GM23248 (cell line): ENCODE measurements at regions not wholly inside any gene's neighbourhood (a gene's known extent, or its start where the extent isn't known, plus 50 kb on each side); places are given as distances from the start of the nearest gene placed in this dataset.
"Not testable (repeated sequence)": the region's sequence is repeated elsewhere in the genome, so short reads cannot be mapped to it uniquely, and the experiment has no call there.

ENCODE experiments used
- DNase-seq: peaks from one replicate; pipeline ENCODE4 v3.0.0-alpha.2; 2015
- H2AFZ ChIP-seq: fragments of 200-600 bp; sonication (generic); 2 replicates; pipeline ENCODE4 v1.6.1; 2016; ENCODE audit warnings: antibody characterized with exemption
- H3F3A ChIP-seq: fragments of 200-600 bp; sonication (generic); 2 replicates; pipeline ENCODE4 v1.6.1; 2016; ENCODE audit warnings: mild to moderate bottlenecking, antibody characterized with exemption, mixed run types; ENCODE audit not compliant: insufficient read depth
- H3K27ac ChIP-seq: fragments of 200-600 bp; sonication (generic); 2 replicates; pipeline ENCODE4 v1.5.1; 2016; ENCODE audit warnings: mild to moderate bottlenecking
- H3K27me3 ChIP-seq: fragments of 200-600 bp; sonication (generic); replicated peaks from 2 replicates; pipeline ENCODE4 v1.6.1; 2016; ENCODE audit warnings: mild to moderate bottlenecking; ENCODE audit not compliant: insufficient read depth
- H3K36me3 ChIP-seq: fragments of 200-600 bp; sonication (generic); 2 replicates; pipeline ENCODE4 v1.6.1; 2016; ENCODE audit warnings: low read depth, mild to moderate bottlenecking
- H3K4me1 ChIP-seq: fragments of 200-600 bp; sonication (generic); 2 replicates; pipeline ENCODE4 v1.6.1; 2016; ENCODE audit warnings: mild to moderate bottlenecking; ENCODE audit not compliant: insufficient read depth
- H3K4me2 ChIP-seq: fragments of 200-600 bp; sonication (generic); one replicate; pipeline ENCODE4 v1.6.1; 2016; ENCODE audit warnings: mild to moderate bottlenecking; ENCODE audit not compliant: unreplicated experiment
- H3K4me3 ChIP-seq: fragments of 200-600 bp; sonication (generic); 2 replicates; pipeline ENCODE4 v1.5.1; 2016; ENCODE audit warnings: mild to moderate bottlenecking
- H3K79me2 ChIP-seq: fragments of 200-600 bp; sonication (generic); 2 replicates; pipeline ENCODE4 v1.6.1; 2016; ENCODE audit warnings: mild to moderate bottlenecking; ENCODE audit not compliant: insufficient read depth
- H3K9ac ChIP-seq: fragments of 200-600 bp; sonication (generic); 2 replicates; pipeline ENCODE4 v1.6.1; 2016; ENCODE audit warnings: mild to moderate bottlenecking
- H3K9me2 ChIP-seq: fragments of 200-600 bp; sonication (generic); 2 replicates; pipeline ENCODE4 v1.6.1; 2016; ENCODE audit warnings: mixed run types, mild to moderate bottlenecking, moderate library complexity; ENCODE audit not compliant: insufficient read depth
- H3K9me3 ChIP-seq: fragments of 200-600 bp; sonication (generic); one replicate; pipeline ENCODE4 v1.6.1; 2017; ENCODE audit warnings: low read depth
- H4K20me1 ChIP-seq: fragments of 200-600 bp; sonication (generic); 2 replicates; pipeline ENCODE4 v1.6.0; 2016; ENCODE audit not compliant: insufficient read depth
- EZH2 ChIP-seq: fragments of 200-600 bp; sonication (generic); IDR thresholded peaks from 2 replicates; pipeline ENCODE4 v1.6.1; 2018; ENCODE audit warnings: antibody characterized with exemption, mild to moderate bottlenecking; ENCODE audit not compliant: insufficient read depth, poor library complexity, severe bottlenecking
- EZH2phosphoT487 ChIP-seq: fragments of 200-600 bp; sonication (generic); IDR thresholded peaks from 2 replicates; pipeline ENCODE4 v1.6.1; 2018; ENCODE audit warnings: antibody characterized with exemption, moderate library complexity, mild to moderate bottlenecking, low read depth; ENCODE audit not compliant: insufficient read depth
- WGBS, 2 experiments: methylation state at CpG; one replicate each; pipeline ENCODE4 v1.1.6; 2015 to 2017; ENCODE audit warnings: low lambda C conversion rate in 2 of 2, low coverage in 1 of 2; ENCODE audit errors: missing lambda C conversion rate in 2 of 2; 5-methylcytosine and 5-hydroxymethylcytosine counted together
- in situ Hi-C: fragments of 300-500 bp; cut with MboI; formaldehyde crosslinking; loops from 2 replicates; pipeline ENCODE4 v1.15.0; 2020

DNA sequence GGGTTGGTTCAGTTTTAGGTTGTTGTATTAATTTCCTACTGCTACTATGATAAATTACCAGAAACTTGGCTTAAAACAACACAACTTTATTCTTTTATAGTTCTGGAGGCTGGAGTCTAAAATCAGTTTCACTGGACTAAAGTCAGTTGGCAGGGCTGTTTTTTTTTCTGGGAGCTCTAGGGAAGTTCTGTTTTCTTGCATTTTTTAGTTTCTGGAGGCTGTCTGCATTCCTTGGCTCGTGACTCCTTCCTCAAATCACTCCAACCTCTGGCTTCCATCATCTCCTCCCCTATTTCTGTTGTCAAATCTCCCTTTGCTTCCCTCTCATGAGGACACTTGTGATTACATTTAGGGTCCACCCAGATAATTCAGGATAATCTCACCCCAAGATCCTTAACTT, 51.3 kb upstream of the SUB1 start:
- Histone ChIP-seq H3K4me1 (peaks cover 31% of the 10 kb centered on the region), H3K36me3 (no peaks in the 10 kb centered on the region), H3K79me2 (no peaks in the 10 kb centered on the region), H3K27ac (peak overlapping the region; percentile 17; the same call in 1 of the 2 replicates), H3K4me3 (0 out of 2 replicates have a peak overlapping the region, but pooled peaks have one; percentile 43), H3K4me2 (no peak overlapping the region), H3K27me3 (no peaks in the 10 kb centered on the region), H3K9me3 (no peaks in the 10 kb centered on the region), H3K9me2 (no peaks in the 10 kb centered on the region), H2AFZ (peak overlapping the region; percentile 61), H3F3A (peaks cover 23% of the 10 kb centered on the region), H3K9ac (peak overlapping the region; percentile 37; the same call in 1 of the 2 replicates), H4K20me1 (no peaks in the 10 kb centered on the region)
- in situ Hi-C loops: no loop called here
- DNase-seq: peak; percentile 26
- WGBS, 2 experiments: 19 to 26% methylated on average over 1 of the region's 1 CpG
- TF ChIP-seq EZH2phosphoT487 (no peak), EZH2 (no peak)

DNA sequence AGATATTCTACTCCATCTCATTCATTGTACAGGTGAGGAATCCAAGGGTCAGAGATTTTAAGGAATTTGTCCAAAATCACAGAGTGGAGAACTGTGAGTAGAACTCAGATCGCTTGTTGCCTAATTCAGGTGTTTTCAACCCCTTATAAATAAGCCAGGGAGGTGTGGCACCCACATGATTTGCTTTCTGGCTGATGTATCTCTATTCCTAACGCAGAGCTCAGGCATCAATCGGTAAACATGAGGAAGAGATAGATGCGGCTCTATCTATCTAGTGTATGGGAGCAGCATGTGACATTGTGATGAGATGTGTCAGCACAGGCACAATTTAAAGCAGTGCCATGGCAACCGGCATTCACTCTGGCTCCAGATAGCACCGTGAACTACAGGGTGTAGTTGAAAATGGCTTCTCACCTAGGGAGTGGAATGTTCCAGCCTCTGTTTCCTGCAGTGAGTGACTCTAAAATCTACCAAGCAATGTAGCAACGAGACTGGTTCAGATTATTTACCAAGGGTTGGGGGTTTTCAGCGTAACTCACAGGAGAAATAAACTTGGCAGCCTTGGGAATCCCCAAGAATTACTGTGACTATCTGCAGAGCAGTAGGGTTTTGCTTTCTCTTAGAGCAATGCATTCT, 53.4 kb upstream of the SUB1 start:
- Histone ChIP-seq H4K20me1 (no peaks in the 10 kb centered on the region), H3K4me2 (peak overlapping the region; percentile 75)
- TF ChIP-seq EZH2 (no peak), EZH2phosphoT487 (no peak)

DNA sequence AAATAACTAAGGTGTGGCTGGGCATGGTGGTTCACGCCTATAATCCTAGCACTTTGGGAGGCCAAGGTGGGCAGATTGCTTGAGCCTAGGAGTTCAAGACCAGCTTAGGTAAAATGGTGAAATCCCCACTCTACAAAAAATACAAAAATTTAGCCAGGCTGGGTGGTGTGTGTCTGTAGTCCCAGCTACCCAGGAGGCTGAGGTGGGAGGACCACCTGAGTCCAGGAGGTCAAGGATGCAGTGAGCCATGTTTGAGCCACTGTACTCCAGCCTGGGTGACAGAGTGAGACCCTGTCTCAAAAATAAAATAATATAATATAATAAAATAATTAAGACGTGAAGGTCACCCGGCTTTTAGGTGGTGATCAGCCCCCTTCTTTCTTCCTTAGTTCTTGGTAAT, 58.0 kb upstream of the SUB1 start:
- H3K4me3 ChIP-seq, H3K79me2 ChIP-seq, H3K9me2 ChIP-seq, in situ Hi-C loops, DNase-seq, H3K9me3 ChIP-seq, H4K20me1 ChIP-seq, H3K27ac ChIP-seq, H3K4me2 ChIP-seq, H3K36me3 ChIP-seq, H2AFZ ChIP-seq, H3K27me3 ChIP-seq, H3K9ac ChIP-seq: not testable (repeated sequence)
- peaks cover 13% of the 10 kb centered on the region; the same call in 1 of the 2 replicates for H3F3A ChIP-seq
- 93 to 99% methylated on average over 3 of the region's 3 CpGs for WGBS, 2 experiments
- H3K4me1 ChIP-seq: peaks cover 14% of the 10 kb centered on the region

More for the DNA sequence above, 53.4 kb upstream of the SUB1 start:
- Histone ChIP-seq H3K4me1 (peaks cover 27% of the 10 kb centered on the region), H3K79me2 (no peaks in the 10 kb centered on the region), H3K27ac (peak overlapping the region; percentile 85), H3K36me3 (no peaks in the 10 kb centered on the region), H2AFZ (peak overlapping the region; percentile 77), H3K9me3 (no peaks in the 10 kb centered on the region), H3K4me3 (peak overlapping the region; percentile 56), H3K27me3 (no peaks in the 10 kb centered on the region), H3F3A (peaks cover 20% of the 10 kb centered on the region), H3K9ac (peak overlapping the region; percentile 75), H3K9me2 (no peaks in the 10 kb centered on the region)
- peak; percentile 85 for DNase-seq
- 22 to 30% methylated on average over 8 of the region's 8 CpGs for WGBS, 2 experiments
- in situ Hi-C loops: no loop called here

DNA sequence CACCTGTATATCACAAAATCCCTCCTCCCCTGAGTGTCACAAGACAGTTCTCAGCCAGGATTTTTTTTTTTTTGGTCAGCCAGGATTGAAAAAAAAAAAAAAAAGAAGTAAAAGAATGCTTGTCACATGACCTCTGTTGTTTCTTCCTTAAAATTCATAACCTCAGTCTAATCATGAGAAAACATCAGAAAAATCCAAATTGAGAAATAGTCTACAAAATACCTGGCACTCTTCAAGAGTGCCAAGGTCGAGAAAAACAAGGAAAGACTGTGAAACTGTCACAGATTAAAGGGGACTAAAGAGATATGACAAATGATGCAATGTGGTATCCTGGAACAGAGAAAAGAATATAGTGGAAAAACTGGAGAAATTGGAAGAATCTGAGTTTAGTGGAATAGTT, 58.5 kb upstream of the SUB1 start:
- no peak overlapping the region for H3K9ac ChIP-seq
- TF ChIP-seq EZH2 (no peak), EZH2phosphoT487 (no peak)
- no peak overlapping the region for H3K4me3 ChIP-seq
- peak; percentile 28 for DNase-seq
- no peaks in the 10 kb centered on the region for H4K20me1 ChIP-seq
- WGBS, 2 experiments: 48 to 49% methylated on average over 1 of the region's 1 CpG
- in situ Hi-C loops: no loop called here
- H2AFZ ChIP-seq: peak overlapping the region; percentile 68
- H3K27ac ChIP-seq: no peak overlapping the region
- no peaks in the 10 kb centered on the region for H3K9me2 ChIP-seq
- no peaks in the 10 kb centered on the region for H3K27me3 ChIP-seq
- no peak overlapping the region for H3K4me2 ChIP-seq
- no peaks in the 10 kb centered on the region for H3K36me3 ChIP-seq
- peaks cover 9% of the 10 kb centered on the region for H3K4me1 ChIP-seq
- H3K79me2 ChIP-seq: no peaks in the 10 kb centered on the region
- H3F3A ChIP-seq: peaks cover 8% of the 10 kb centered on the region; the same call in 1 of the 2 replicates
- H3K9me3 ChIP-seq: no peaks in the 10 kb centered on the region
